ENCODE measurements at regions not wholly inside any gene's neighbourhood (a gene's known extent, or its start where the extent isn't known, plus 50 kb on each side); places are given as distances from the start of the nearest gene placed in this dataset.
A peak's percentile ranks its signal among the peaks of the same experiment; 100 is the strongest.

DNA sequence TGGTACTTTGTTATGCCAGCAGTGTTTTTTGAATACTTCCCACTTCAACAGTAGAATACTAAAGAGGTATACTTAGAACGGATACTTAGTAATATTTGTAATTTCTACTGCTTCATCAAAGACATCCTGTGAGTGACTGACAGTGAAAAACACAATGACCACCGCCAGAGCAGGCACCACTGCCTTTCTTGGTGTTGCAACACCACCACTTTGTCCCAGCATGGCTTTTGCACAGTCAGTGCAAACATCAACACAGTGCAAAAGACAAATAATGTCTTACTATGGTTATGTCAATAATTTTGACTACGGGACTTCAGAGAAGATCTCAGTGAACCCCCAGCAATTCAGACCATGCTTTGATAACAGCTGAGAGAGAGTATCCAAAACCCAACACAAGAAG lies 220.5 kb downstream of the RBM26 start (continued):
- TF ChIP-seq, protein P1, sequence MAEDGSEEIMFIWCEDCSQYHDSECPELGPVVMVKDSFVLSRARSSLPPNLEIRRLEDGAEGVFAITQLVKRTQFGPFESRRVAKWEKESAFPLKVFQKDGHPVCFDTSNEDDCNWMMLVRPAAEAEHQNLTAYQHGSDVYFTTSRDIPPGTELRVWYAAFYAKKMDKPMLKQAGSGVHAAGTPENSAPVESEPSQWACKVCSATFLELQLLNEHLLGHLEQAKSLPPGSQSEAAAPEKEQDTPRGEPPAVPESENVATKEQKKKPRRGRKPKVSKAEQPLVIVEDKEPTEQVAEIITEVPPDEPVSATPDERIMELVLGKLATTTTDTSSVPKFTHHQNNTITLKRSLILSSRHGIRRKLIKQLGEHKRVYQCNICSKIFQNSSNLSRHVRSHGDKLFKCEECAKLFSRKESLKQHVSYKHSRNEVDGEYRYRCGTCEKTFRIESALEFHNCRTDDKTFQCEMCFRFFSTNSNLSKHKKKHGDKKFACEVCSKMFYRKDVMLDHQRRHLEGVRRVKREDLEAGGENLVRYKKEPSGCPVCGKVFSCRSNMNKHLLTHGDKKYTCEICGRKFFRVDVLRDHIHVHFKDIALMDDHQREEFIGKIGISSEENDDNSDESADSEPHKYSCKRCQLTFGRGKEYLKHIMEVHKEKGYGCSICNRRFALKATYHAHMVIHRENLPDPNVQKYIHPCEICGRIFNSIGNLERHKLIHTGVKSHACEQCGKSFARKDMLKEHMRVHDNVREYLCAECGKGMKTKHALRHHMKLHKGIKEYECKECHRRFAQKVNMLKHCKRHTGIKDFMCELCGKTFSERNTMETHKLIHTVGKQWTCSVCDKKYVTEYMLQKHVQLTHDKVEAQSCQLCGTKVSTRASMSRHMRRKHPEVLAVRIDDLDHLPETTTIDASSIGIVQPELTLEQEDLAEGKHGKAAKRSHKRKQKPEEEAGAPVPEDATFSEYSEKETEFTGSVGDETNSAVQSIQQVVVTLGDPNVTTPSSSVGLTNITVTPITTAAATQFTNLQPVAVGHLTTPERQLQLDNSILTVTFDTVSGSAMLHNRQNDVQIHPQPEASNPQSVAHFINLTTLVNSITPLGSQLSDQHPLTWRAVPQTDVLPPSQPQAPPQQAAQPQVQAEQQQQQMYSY (CRISPR knock-in tag; IDR thresholded peaks at IDR 0.05) = no peak
- TF ChIP-seq RBAK (CRISPR knock-in tag; IDR thresholded peaks at IDR 0.05) (no peak), CBX5 (CRISPR knock-in tag; IDR thresholded peaks at IDR 0.05; ENCODE audit: borderline replicate concordance) (peak; percentile 74), NCOA5 (CRISPR knock-in tag; IDR thresholded peaks at IDR 0.05) (no peak), THYN1 (CRISPR knock-in tag; IDR thresholded peaks at IDR 0.05; ENCODE audit: borderline replicate concordance, low read depth) (no peak), RBM39 (IDR thresholded peaks at IDR 0.05; ENCODE audit: low read depth, low read length, poor library complexity, severe bottlenecking) (no peak), ZZZ3 (CRISPR knock-in tag; IDR thresholded peaks at IDR 0.05; ENCODE audit: borderline replicate concordance) (no peak), POLR2AphosphoS5 (IDR thresholded peaks at IDR 0.05; ENCODE audit: low read depth, low read length) (no peak), ZNF253 (CRISPR knock-in tag; IDR thresholded peaks at IDR 0.05; ENCODE audit: borderline replicate concordance) (no peak), ZNF496 (CRISPR knock-in tag; IDR thresholded peaks at IDR 0.05; ENCODE audit: insufficient replicate concordance) (no peak), KAT8 (CRISPR knock-in tag; IDR thresholded peaks at IDR 0.05) (peak; percentile 31; the same call in 1 of the 2 replicates), ZNF510 (CRISPR knock-in tag; IDR thresholded peaks at IDR 0.05; ENCODE audit: low read depth) (no peak), ZNF563 (CRISPR knock-in tag; IDR thresholded peaks at IDR 0.05) (no peak), MTF2 (CRISPR knock-in tag; IDR thresholded peaks at IDR 0.05; ENCODE audit: borderline replicate concordance) (no peak), MIER2 (CRISPR knock-in tag; IDR thresholded peaks at IDR 0.05) (peak; percentile 76; the same call in 1 of the 2 replicates), IKZF4 (CRISPR knock-in tag; IDR thresholded peaks at IDR 0.05; ENCODE audit: borderline replicate concordance, low read depth, not compliant biosample characterization) (no peak), BRCA1 (CRISPR knock-in tag; IDR thresholded peaks at IDR 0.05) (no peak), ZNF383 (CRISPR knock-in tag; IDR thresholded peaks at IDR 0.05; ENCODE audit: borderline replicate concordance) (no peak), ZNF629 (CRISPR knock-in tag; conservative IDR thresholded peaks at IDR 0.05) (no peak), SMAD9 (CRISPR knock-in tag; IDR thresholded peaks at IDR 0.05) (no peak)
- TF ChIP-seq, protein P2, sequence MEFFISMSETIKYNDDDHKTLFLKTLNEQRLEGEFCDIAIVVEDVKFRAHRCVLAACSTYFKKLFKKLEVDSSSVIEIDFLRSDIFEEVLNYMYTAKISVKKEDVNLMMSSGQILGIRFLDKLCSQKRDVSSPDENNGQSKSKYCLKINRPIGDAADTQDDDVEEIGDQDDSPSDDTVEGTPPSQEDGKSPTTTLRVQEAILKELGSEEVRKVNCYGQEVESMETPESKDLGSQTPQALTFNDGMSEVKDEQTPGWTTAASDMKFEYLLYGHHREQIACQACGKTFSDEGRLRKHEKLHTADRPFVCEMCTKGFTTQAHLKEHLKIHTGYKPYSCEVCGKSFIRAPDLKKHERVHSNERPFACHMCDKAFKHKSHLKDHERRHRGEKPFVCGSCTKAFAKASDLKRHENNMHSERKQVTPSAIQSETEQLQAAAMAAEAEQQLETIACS (CRISPR knock-in tag; IDR thresholded peaks at IDR 0.05) = no peak
- TF ChIP-seq, protein P3, sequence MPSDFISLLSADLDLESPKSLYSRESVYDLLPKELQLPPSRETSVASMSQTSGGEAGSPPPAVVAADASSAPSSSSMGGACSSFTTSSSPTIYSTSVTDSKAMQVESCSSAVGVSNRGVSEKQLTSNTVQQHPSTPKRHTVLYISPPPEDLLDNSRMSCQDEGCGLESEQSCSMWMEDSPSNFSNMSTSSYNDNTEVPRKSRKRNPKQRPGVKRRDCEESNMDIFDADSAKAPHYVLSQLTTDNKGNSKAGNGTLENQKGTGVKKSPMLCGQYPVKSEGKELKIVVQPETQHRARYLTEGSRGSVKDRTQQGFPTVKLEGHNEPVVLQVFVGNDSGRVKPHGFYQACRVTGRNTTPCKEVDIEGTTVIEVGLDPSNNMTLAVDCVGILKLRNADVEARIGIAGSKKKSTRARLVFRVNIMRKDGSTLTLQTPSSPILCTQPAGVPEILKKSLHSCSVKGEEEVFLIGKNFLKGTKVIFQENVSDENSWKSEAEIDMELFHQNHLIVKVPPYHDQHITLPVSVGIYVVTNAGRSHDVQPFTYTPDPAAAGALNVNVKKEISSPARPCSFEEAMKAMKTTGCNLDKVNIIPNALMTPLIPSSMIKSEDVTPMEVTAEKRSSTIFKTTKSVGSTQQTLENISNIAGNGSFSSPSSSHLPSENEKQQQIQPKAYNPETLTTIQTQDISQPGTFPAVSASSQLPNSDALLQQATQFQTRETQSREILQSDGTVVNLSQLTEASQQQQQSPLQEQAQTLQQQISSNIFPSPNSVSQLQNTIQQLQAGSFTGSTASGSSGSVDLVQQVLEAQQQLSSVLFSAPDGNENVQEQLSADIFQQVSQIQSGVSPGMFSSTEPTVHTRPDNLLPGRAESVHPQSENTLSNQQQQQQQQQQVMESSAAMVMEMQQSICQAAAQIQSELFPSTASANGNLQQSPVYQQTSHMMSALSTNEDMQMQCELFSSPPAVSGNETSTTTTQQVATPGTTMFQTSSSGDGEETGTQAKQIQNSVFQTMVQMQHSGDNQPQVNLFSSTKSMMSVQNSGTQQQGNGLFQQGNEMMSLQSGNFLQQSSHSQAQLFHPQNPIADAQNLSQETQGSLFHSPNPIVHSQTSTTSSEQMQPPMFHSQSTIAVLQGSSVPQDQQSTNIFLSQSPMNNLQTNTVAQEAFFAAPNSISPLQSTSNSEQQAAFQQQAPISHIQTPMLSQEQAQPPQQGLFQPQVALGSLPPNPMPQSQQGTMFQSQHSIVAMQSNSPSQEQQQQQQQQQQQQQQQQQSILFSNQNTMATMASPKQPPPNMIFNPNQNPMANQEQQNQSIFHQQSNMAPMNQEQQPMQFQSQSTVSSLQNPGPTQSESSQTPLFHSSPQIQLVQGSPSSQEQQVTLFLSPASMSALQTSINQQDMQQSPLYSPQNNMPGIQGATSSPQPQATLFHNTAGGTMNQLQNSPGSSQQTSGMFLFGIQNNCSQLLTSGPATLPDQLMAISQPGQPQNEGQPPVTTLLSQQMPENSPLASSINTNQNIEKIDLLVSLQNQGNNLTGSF (CRISPR knock-in tag; IDR thresholded peaks at IDR 0.05) = no peak
